MM.1S (cell line): ENCODE measurements at regions not wholly inside any gene's neighbourhood (a gene's known extent, or its start where the extent isn't known, plus 50 kb on each side); places are given as distances from the start of the nearest gene placed in this dataset.

Experiments used
- DNase-seq: peaks from one replicate; pipeline ENCODE4 v3.0.0-alpha.2; 2015
- H2AFZ ChIP-seq: fragments of 300-600 bp; sonication (generic); 2 replicates; pipeline ENCODE4 v1.6.0; 2016; ENCODE audit warnings: antibody characterized with exemption, low read length
- H3F3A ChIP-seq: fragments of 300-600 bp; sonication (generic); 2 replicates; pipeline ENCODE4 v1.6.1; 2016; ENCODE audit warnings: mild to moderate bottlenecking, antibody characterized with exemption, low read length, moderate library complexity, mixed read lengths; ENCODE audit not compliant: insufficient read depth
- H3K27ac ChIP-seq: fragments of 300-600 bp; sonication (generic); 2 replicates; pipeline ENCODE4 v1.5.1; 2016; ENCODE audit warnings: mild to moderate bottlenecking, low read length
- H3K27me3 ChIP-seq: fragments of 300-600 bp; sonication (generic); replicated peaks from 2 replicates; pipeline ENCODE4 v1.6.0; 2016; ENCODE audit warnings: low read length; ENCODE audit not compliant: insufficient read depth
- H3K36me3 ChIP-seq: fragments of 300-600 bp; sonication (generic); replicated peaks from 2 replicates; pipeline ENCODE4 v1.6.1; 2016; ENCODE audit warnings: mild to moderate bottlenecking, low read length, mixed read lengths; ENCODE audit not compliant: insufficient read depth
- H3K4me1 ChIP-seq: fragments of 300-600 bp; sonication (generic); 2 replicates; pipeline ENCODE4 v1.6.1; 2016; ENCODE audit warnings: low read length, mixed read lengths
- H3K4me2 ChIP-seq: fragments of 300-600 bp; sonication (generic); 2 replicates; pipeline ENCODE4 v1.6.0; 2016; ENCODE audit warnings: low read depth, low read length
- H3K4me3 ChIP-seq: fragments of 300-600 bp; sonication (generic); 2 replicates; pipeline ENCODE4 v1.5.1; 2016; ENCODE audit warnings: low read length, mixed read lengths
- H3K79me2 ChIP-seq: fragments of 300-600 bp; sonication (generic); 2 replicates; pipeline ENCODE4 v1.6.1; 2016; ENCODE audit warnings: mixed run types, low read length, mixed read lengths
- H3K9ac ChIP-seq: fragments of 300-600 bp; sonication (generic); 2 replicates; pipeline ENCODE4 v1.6.1; 2016; ENCODE audit warnings: low read length, mixed read lengths
- H3K9me2 ChIP-seq: fragments of 300-600 bp; sonication (generic); replicated peaks from 2 replicates; pipeline ENCODE4 v1.6.1; 2016; ENCODE audit warnings: mild to moderate bottlenecking, low read length, mixed read lengths; ENCODE audit not compliant: insufficient read depth
- H3K9me3 ChIP-seq: fragments of 300-600 bp; sonication (generic); replicated peaks from 2 replicates; pipeline ENCODE4 v1.6.1; 2016; ENCODE audit warnings: mild to moderate bottlenecking, low read length, mixed read lengths; ENCODE audit not compliant: insufficient read depth
- H4K20me1 ChIP-seq: fragments of 300-600 bp; sonication (generic); 2 replicates; pipeline ENCODE4 v1.6.1; 2016; ENCODE audit warnings: mild to moderate bottlenecking, low read length, moderate library complexity, mixed read lengths; ENCODE audit not compliant: insufficient read depth
- EZH2 ChIP-seq: fragments of 300-600 bp; sonication (generic); optimal IDR thresholded peaks from 2 replicates; pipeline ENCODE3; 2017; ENCODE audit warnings: low read depth, mild to moderate bottlenecking, antibody characterized with exemption, low read length, mixed read lengths
- EZH2phosphoT487 ChIP-seq: fragments of 300-600 bp; sonication (generic); IDR thresholded peaks from 2 replicates; pipeline ENCODE4 v1.6.1; 2018; ENCODE audit warnings: antibody characterized with exemption, low read length
- TF ChIP-seq, protein P1 (sequence below): fragments of 300-600 bp; sonication (generic); IDR thresholded peaks from 2 replicates; pipeline ENCODE4 v1.5.1; 2016; ENCODE audit warnings: antibody characterized with exemption, low read length, mixed read lengths

DNA sequence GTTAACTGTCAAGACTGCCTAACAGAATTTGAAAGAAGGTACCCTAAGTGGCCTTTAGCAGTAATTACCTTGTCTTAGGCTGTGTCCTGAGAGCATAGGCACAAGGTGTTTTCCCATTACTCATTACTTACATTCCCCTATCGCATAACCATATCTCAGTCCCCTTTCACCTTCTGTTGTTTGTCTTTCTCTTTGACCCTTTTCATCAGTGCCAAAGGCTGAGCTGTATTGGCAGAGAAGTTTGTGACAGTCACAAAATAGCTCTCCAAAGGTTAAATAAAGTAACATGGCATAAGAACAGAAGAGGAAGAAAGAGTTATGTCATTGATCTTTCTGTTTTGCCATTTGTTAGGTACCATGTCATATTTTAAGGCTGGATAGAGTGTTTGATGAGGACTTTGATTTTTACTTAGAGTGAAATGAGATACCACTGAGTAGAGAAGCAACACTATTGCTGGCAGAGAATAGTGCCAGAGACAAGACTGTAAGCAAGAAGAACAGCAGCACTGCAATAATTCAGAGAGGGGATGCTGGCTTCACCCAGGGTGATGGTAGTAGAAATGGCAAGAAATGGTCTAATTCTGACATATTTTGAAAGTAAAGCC, 497.8 kb downstream of the TTLL7 start:
- no peaks in the 10 kb centered on the region for H3F3A ChIP-seq
- DNase-seq: no peak
- no peaks in the 10 kb centered on the region for H3K9me3 ChIP-seq
- TF ChIP-seq EZH2phosphoT487 (no peak), EZH2 (no peak)
- TF ChIP-seq, protein P1, sequence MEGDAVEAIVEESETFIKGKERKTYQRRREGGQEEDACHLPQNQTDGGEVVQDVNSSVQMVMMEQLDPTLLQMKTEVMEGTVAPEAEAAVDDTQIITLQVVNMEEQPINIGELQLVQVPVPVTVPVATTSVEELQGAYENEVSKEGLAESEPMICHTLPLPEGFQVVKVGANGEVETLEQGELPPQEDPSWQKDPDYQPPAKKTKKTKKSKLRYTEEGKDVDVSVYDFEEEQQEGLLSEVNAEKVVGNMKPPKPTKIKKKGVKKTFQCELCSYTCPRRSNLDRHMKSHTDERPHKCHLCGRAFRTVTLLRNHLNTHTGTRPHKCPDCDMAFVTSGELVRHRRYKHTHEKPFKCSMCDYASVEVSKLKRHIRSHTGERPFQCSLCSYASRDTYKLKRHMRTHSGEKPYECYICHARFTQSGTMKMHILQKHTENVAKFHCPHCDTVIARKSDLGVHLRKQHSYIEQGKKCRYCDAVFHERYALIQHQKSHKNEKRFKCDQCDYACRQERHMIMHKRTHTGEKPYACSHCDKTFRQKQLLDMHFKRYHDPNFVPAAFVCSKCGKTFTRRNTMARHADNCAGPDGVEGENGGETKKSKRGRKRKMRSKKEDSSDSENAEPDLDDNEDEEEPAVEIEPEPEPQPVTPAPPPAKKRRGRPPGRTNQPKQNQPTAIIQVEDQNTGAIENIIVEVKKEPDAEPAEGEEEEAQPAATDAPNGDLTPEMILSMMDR: no peak
- H3K4me3 ChIP-seq: no peak overlapping the region
- no peaks in the 10 kb centered on the region for H3K9me2 ChIP-seq
- H4K20me1 ChIP-seq: no peaks in the 10 kb centered on the region
- H3K27me3 ChIP-seq: no peaks in the 10 kb centered on the region
- H3K27ac ChIP-seq: no peak overlapping the region
- H2AFZ ChIP-seq: no peak overlapping the region
- no peaks in the 10 kb centered on the region for H3K4me1 ChIP-seq
- H3K9ac ChIP-seq: no peak overlapping the region
- H3K36me3 ChIP-seq: no peaks in the 10 kb centered on the region
- H3K4me2 ChIP-seq: no peak overlapping the region
- no peaks in the 10 kb centered on the region for H3K79me2 ChIP-seq

DNA sequence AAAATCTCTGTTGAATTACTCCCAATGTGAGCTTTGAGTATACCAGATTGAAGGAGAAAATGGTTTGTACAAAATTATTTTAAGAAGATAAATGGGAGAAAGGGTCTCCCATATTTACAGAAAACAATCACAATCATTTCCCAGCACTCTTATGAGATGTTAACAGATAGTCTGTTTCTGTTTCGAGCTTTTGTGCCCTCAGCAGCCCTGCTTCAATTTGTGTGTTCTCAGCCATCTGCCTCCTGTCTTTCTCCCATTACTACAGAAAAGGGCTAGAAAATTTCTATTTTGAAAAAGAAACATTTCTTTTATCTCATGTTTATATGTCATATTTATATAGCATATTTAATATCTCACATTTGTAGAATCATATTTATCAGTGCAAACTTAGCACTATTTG, 498.4 kb downstream of the TTLL7 start:
- no peak overlapping the region for H3K4me2 ChIP-seq
- H3K9ac ChIP-seq: no peak overlapping the region
- no peak overlapping the region for H3K27ac ChIP-seq
- H3K79me2 ChIP-seq: no peaks in the 10 kb centered on the region
- TF ChIP-seq EZH2phosphoT487 (no peak), EZH2 (no peak)
- TF ChIP-seq, protein P1: no peak
- no peaks in the 10 kb centered on the region for H3K9me3 ChIP-seq
- no peaks in the 10 kb centered on the region for H3K4me1 ChIP-seq
- H3K27me3 ChIP-seq: no peaks in the 10 kb centered on the region
- H3F3A ChIP-seq: no peaks in the 10 kb centered on the region
- DNase-seq: no peak
- H3K9me2 ChIP-seq: no peaks in the 10 kb centered on the region
- H3K4me3 ChIP-seq: no peak overlapping the region
- no peaks in the 10 kb centered on the region for H3K36me3 ChIP-seq
- no peak overlapping the region for H2AFZ ChIP-seq
- no peaks in the 10 kb centered on the region for H4K20me1 ChIP-seq

DNA sequence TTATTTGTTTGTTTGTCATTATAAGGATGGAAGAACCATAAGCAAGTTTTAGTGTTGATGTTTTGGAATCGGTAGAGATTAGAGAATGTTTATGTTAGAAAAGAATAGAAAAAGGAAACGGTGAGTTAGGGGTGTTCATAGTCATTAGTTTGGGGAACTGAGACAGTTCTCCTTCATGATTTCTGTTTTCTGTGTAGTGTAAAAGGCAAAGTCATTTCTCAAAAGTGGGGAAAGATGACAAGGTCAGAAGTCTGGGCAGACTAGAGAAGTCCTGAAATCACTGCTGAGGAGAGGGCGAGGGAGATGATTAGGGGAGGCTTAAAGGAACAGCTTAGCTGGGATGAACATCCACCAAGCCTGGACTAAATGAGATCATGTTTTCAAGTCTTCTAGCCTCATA, 498.9 kb downstream of the TTLL7 start:
- Histone ChIP-seq H3K36me3 (no peaks in the 10 kb centered on the region), H3K4me1 (no peaks in the 10 kb centered on the region), H3K4me3 (no peak overlapping the region), H3K27me3 (no peaks in the 10 kb centered on the region), H2AFZ (no peak overlapping the region), H3K9ac (no peak overlapping the region), H3K79me2 (no peaks in the 10 kb centered on the region), H4K20me1 (no peaks in the 10 kb centered on the region), H3K27ac (no peak overlapping the region), H3K9me2 (no peaks in the 10 kb centered on the region), H3K4me2 (no peak overlapping the region), H3F3A (no peaks in the 10 kb centered on the region), H3K9me3 (no peaks in the 10 kb centered on the region)
- TF ChIP-seq EZH2 (no peak), EZH2phosphoT487 (no peak)
- TF ChIP-seq, protein P1: no peak
- no peak for DNase-seq
